GM18517 (cell line): ENCODE measurements at regions not wholly inside any gene's neighbourhood (a gene's known extent, or its start where the extent isn't known, plus 50 kb on each side); places are given as distances from the start of the nearest gene placed in this dataset.

Experiments used
- ATAC-seq: cut with Tn5 transposase; IDR thresholded peaks from one replicate; pipeline ENCODE4 v1.9.1; 2021; ENCODE audit warnings: mild to moderate bottlenecking, moderate library complexity; ENCODE audit not compliant: unreplicated experiment

DNA sequence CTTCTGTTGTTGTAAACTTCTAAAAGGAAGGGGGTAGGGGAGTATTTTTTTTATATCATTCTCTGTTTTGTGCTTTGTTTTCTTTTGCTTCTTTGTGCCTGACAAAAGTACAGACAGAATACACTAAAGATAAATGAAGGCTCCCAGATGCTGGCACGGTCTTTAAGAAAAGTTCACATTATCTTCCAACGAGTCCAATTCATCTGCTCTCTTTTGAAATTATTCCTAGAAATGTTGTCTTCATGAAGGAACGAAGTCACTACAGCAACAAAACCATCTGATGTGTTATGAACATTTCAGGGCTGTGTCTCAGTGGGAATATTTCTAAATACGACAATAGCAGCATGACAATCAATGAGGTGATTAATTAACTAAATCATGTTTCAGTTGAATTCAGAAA lies 813.8 kb upstream of the HTR2C start:
- no peak for ATAC-seq

DNA sequence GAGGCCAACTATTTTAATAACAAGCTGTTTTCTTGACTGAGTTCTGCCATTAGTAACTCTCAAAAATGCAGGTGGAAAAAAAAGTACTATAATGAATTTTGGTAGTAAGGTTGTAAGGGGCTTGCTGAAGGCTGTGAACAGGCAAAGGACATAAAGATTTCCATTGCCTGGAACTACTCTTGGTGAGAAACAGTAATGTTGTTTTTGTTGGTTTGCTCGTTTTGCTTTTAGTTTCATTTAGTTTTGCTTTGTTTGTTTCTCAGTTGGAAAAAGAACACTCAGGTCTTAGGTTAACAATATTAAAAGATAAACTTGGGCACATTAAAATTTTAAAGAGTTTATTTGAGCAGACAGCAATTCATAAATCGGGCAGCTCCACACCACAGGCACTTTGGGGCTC lies 824.5 kb upstream of the HTR2C start:
- no peak for ATAC-seq

DNA sequence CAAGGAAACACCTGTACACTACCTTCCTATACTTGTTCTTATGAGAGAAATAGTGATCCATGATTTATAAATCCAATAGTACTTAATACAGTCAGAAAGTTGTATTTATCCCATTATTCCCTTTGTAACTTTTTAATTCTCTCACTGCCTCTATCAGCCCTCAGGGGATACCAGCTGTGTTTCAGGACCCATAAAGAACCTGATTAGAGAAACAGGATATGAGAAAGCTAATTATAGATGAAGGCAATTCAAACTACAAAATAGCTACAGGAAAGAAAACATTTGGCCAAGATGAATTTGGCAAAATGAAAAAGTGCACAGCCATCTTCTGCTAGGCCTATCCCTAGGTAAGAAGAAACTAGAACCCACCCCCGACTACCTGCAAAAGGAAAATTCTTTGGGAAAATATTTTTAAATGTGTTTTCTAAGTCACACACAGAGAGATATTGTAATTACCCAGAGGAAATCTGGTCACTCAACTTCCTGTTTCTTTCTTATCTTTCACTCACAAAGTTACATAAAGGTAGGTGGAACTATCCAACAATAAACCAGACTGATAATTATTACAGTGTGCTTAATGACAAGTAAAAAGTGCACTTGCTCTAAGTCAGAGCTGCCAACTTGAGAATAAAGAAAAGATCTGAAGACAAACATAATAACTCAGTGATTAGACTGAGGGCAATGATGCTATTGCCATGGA lies 836.5 kb upstream of the HTR2C start:
- peak; percentile 57 for ATAC-seq

DNA sequence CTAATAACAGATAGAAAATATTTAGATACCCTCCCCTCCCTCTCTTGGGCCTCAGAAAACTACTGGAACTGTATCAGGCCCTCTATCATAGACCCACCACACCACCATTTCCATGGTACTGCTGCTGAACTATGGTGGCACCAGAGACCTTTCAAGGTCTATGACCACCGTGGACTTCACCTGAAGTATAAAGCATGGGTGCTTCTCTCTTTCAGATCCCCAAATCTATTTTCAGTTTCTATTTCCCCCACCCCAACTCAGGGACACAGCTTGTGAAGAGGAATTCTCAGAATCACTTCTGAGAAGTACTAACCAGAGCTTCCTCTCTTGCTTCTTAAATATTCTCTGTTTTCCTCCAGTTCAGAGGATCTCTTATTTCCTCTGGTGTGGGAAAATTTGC lies 840.8 kb upstream of the HTR2C start:
- peak; percentile 58 for ATAC-seq

DNA sequence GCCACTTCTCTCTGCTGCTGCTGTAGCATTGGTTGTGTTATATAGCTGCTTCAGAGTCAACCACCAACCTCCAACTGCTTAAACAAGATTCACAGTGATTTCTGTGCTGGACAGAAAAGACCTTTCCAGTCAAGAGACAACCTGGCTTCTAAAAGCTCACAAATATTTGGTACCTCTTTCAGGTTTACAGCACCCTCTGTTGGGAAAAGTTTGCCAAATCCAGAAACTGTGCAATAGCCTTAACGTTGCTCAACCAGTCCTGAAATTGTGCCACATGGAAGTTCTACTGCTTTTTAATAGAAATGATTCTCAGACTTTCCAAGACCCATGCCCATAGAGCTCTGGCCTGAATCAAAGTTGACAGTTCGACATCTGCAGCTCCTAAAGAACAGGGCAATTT lies 842.1 kb upstream of the HTR2C start:
- no peak for ATAC-seq

DNA sequence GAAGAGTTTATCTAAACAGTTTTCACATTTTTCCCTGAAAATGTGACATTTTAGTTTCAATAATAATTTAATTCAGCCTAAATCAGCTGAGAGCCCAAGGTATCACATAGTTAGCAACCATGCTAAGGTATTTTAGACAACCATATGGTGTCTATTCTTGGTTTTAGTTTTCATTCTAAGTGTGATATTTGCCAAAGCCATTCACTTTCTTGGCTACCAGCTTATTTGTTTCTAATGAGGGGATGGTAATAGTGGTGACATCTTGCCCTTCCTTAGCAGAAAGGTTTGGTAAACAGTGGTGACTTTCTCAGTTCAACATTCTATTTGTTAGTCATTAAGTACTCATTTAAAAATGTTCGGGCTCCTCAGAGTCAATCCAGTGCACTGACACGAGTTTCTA lies 854.9 kb upstream of the HTR2C start:
- no peak for ATAC-seq

DNA sequence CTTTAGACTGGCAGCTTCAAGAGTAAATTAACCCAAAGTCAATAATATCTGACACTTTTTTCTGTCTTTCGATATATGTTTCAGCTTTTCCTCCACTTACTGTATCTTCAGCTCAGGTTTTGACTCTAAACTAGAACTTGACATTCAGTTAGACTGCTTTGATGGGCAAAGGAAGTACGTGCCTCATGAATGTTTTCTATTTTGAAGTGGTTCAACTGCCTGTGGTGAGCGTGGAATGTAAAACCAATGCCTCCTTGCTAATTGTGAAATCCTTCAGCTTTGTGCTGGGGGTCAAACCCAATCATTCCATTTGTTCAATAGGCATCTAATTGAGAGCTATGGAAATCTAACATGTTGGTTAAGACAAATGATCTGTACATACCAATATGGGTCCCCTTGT lies 857.0 kb upstream of the HTR2C start:
- peak; percentile 47 for ATAC-seq

DNA sequence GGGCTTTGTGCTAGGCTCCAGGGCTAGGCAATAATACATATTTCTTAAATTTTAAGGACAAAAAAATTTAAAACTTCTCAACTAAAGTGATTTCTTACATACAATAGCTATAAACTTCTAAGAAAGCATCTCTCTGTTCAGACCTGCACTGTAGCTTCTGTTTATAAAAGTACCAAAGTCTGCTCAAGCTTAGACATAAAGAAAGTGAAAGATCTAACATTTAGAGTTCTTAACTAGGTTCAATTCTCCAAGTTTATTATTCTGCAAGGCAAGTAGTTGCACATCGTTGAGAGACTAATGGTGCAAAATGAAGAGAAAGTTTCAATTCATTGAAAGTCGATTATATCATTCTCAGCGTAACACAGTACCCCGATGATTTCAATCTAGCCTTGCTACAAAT lies 857.4 kb upstream of the HTR2C start:
- peak; percentile 61 for ATAC-seq

DNA sequence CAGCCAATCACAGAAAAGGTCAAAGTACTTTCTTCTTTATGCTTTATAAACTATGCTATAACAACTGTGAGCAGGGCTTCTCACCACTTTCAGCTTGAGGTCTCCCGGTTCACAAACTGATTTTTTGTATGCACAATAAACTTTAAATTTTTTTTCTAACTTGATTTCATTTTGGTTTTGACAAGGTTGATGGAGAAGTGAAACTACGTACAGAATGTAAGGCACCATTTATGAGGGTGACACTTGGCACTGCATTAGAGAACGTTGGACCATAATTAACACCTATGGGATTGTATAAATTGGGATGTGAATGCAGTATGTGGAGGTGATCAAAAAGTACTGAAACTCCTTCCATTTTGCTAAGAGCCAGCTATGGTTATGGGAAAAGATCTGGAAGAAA lies 857.9 kb upstream of the HTR2C start:
- peak; percentile 48 for ATAC-seq

DNA sequence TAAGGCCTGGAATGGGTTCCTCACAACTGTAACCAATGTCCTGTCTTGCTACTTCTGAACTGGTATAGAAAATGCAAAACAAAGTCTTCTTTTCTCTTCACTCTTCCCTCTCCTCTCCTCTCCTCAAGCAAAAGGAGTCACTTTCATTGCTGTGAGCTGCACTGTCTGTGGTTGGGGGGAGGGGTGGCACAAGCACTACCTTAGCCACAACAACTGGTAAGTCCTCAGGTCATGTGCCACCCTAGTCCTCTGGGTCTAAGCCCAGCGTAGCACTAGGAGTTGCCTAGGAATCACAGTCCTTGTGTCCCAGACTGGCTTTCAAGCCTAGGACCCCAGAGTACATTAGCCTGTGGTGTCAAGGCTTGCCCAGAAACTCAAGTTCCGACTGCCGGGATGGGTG lies 859.3 kb upstream of the AMOT start:
- no peak for ATAC-seq

DNA sequence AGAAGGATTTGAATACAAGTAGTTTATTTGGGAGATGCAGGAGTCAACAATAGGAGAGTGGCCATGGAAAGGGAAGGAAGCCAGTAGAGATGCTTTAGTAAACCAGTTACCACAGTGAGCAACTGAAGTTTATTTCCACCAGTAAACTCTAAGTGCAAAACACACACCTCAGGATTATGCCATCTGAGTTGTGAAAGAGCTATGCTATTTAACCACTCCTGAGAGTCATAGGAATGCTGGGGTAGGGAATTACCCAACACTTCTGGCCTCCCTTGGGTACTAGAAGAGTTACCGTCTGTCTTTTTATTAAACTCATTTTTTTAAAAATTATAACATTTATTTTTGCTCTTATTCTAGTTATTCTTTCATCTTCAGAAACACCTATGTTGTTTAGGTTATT lies 834.6 kb upstream of the AMOT start:
- no peak for ATAC-seq

DNA sequence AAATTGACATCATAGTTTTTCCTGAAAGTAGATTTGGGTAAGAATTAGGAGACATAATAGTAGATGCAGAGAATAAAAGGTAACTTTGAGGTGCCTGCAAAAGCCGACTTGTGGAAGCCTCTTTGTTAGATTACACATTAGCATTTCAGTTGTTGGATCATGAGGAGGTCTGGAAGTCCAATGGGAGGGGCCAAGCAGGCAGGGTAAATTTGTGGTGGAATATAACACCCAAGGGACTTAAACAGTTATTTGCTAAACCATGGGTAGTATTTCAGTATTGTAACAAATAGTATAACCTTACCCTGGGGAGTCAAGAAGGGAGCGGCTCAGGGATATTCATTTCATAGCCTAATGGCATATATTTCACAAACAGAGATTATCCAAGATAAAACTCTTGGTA lies 810.7 kb upstream of the AMOT start:
- ATAC-seq = no peak

DNA sequence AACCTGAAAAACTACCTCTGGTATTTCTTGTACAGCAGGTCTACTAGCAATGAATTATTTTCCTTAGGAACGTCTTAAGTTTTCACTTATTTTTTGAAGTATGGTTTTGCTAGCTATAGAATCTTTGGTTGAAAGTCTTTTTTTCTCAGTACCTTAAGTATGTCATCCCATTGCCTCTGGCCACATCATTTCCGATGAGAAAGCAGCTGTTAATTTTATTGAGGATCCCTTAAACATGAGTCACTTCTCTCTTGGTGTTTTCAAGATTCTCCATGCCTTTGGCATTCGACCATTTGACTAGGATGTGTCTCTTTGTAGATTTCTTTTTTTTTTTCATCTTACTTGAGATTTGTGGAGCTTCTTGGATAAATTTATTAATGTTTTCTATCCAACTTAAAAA lies 803.8 kb upstream of the AMOT start:
- no peak for ATAC-seq

DNA sequence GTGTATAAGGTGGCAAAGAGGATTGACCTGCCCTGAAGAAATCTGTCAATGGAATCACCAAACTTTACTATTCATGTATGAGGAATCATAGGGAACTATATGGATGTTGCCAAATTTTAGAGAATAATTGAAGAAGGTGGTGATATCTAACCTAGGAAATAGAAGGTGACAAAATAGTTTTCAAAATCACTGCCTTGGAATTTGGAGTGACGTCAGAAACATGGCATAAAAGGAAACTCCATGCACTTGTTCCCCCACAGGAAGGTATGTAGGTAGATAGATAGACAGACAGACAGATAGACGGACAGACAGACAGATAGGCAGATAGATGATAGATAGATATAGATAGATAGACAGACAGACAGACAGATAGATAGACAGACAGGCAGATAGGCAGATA lies 793.9 kb upstream of the AMOT start:
- ATAC-seq = no peak

DNA sequence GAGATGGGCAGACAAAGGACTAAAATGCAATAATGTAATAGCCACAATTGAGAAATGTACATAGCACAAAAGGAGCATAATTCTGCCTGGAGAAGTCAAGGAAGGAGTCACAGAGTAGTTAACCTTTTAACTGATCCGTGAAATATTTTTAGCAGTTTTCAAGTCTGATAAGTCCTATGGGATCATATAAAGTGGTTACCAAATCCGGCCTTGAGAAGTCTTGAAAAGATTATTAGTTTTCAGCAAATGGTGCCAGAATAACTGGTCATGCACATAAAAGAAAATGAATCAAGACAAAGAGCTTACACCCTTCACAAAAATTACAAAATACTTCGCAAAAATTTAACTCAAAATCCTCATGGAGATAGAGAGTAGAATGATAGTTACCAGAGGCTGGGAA lies 788.7 kb upstream of the AMOT start:
- no peak for ATAC-seq

DNA sequence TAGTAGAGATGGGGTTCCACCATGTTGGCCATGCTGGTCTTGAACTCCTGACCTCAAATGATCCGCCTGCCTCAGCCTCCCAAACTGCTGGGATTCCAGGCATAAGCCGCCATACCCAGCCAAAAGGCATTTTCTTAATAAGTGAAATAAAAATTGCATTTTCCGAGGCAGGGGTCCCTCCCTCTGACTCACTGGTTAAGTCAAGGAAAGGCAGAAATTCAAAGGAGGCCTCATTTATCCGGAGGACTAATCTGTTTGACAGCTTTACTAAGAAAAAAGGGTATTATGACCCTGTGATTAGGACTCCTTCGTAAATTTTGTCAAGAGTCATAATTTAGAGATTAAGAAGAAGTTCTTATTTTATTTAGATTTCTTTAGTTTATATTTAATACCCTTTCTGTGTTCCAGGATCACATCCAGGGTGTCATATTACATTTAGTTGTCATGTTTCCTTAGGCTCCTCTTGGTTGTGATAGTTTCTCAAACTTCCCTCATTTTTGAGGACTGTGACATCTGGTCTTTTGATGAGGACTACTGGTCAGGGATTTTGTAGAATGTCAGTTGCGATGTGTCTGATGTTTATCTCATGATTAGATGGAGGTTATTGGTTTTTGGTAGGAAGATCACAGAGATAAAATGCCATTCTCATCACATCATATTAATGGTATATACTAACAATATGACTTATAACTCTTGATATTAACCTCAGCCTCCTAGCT lies 753.7 kb upstream of the AMOT start:
- ATAC-seq = no peak

DNA sequence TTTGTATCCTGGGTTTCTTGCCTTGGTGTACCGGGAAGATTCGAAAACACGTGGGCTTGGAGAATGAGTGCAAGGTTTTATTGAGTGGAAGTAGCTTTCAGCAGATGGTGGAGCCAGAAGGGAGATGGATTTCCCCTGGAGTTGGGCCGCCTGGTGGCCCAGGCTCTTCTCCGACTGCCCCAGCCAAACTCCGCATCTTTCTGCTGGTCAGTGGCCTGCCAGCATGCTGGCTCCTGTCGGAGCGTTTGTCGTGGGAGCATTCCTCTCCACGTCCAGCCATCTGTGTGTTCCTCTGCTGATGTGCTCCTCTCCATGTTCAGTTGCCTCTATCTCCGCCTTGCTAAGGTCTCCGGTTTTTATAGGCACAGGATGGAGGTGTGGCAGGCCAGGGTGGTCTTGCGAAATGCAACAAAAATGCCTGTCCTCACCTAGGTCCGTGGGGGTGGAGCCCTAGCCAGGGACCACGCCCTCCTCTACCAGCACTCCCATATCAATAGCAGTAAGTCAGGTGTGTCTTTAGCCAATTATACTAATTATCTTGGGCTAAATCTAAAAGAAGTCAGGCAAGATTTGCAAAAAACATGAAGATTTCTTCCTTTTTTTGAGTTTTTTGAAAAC lies 745.8 kb upstream of the AMOT start:
- no peak for ATAC-seq

DNA sequence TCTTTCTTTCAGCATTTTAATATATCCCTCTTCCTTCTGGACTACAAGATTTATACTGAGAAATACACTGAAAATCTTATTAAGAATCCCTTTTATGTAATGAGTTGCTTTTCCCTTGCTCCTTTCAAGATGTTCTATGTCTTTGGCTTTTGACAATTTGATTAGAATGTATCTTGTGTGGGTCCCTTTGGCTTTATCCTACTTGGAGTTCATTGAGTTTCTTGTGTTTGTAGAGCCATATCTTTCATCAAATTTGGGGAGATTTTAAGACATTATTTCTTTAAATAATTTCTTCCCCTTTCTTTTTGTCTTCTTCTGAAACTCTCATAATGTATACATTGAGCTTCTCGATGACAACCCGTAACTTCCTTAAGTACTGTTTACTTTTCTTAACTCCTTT lies 739.9 kb upstream of the AMOT start:
- ATAC-seq = no peak

DNA sequence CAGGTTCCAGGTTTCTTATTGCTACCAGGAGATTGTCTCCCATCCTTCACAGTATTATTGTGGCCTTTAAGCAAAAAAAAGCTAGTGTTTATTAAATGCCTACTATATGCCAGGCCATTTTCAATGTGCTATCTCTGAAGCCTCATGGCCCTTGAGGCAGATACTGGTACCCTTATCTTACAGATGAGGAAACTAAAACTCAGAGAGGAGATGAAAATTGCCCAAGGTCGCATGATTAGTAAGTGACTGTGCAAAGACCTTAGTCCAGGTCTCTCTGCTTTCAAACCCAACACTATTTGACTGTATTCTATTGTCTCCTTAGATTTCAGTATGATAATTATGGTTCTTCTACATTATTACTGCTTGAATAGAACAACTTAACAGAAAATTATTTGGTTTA lies 717.9 kb upstream of the AMOT start:
- no peak for ATAC-seq

DNA sequence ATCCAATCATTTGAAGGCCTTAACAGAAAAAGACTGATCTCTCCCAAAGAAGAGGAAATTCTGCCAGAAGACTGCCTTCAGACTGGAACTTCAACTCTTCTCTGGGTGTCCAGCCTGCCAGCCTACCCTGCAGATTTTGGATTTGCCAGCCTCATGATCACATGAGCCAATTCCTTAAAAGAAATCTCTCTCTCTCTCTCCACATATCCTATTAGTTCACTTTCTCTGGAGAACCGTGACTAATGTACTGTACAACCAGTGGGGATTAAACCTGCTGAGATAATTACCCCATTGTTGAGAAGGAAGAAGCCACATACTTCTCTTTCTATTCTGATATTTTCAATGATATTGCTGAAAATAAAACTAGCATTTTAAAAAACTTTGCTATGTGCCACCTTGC lies 711.3 kb upstream of the AMOT start:
- ATAC-seq = no peak

DNA sequence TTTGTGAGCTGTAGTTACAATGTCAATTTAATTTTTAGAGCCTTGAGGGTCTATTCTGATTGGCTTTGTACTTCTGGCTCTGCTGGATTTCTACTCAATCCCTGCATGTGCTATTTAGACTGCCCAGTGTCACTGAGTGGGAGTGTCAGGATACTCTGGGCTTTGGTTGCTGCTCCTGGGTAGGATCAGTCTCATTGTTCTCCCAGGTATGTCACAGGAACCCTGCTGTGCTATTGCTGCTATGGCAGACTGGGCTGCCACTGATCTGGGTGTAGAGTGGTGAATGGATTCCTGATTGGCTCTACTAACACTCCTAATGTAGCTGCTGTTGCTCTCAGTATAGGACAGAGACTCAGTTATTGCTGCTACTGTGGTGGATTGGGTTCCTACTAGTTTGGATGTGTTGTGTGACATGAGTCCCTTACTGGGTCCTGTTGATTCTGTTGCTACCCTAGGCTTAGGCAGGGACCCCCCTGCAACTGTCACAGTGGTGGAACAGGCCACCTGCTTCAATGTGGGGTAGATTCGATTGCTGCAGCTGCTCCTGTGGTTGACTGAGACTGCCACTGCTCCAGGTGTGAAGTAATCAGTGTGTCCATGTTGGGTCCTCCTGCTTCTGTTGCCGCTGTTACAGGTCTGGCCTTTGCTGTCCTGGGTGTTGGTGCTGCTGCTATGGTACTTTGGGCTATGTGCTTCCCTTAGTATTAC lies 707.8 kb upstream of the AMOT start:
- ATAC-seq = no peak

DNA sequence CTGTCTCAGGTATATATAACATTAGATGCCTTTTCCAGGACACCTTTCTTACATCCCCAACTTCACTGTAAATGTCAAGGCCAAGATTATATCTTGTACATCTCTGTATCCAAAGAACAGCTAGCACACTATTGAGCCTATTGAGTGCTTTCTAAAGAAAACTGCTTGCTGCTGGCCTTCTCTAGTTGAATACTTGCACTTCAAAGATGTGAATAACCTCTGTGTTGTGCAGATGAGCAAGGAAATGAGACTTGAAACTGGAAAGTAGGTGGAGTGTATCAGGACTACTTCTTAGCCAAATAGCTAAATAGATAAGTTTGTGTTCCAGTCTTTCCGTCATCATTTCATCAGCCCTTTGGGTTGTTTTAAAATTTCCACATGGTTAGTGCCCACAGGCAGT lies 704.4 kb upstream of the AMOT start:
- no peak for ATAC-seq
